ENCODE measurements at regions not wholly inside any gene's neighbourhood (a gene's known extent, or its start where the extent isn't known, plus 50 kb on each side); places are given as distances from the start of the nearest gene placed in this dataset.

- no peak for DNase-seq
These were observed 54.4 kb upstream of the PIK3R1 start for GRCh38 chr5:68161156-68161555.

- no peak for DNase-seq
These were observed 56.2 kb upstream of the PIK3R1 start for GRCh38 chr5:68159224-68159951.

- no peak for DNase-seq
These were observed 59.6 kb upstream of the PIK3R1 start for GRCh38 chr5:68155940-68156339.

GRCh38 chr5:68154119-68154857, 61.3 kb upstream of the PIK3R1 start:
- DNase-seq = no peak

- no peak for DNase-seq
These were observed 63.7 kb upstream of the PIK3R1 start for GRCh38 chr5:68151812-68152211.

- DNase-seq = no peak
These were observed 66.4 kb upstream of the PIK3R1 start for GRCh38 chr5:68149189-68149588.

GRCh38 chr5:68148096-68148495, 67.5 kb upstream of the PIK3R1 start:
- DNase-seq = no peak

- no peak for DNase-seq
These were observed 67.9 kb upstream of the PIK3R1 start for GRCh38 chr5:68147659-68148058.

GRCh38 chr5:68141494-68141893, 74.1 kb upstream of the PIK3R1 start:
- peak in 1 of 2 donors; percentile 49 for DNase-seq

GRCh38 chr5:68140763-68141162, 74.8 kb upstream of the PIK3R1 start:
- DNase-seq = no peak

GRCh38 chr5:68139611-68140441, 75.7 kb upstream of the PIK3R1 start:
- DNase-seq = no peak

GRCh38 chr5:68137511-68138140, 77.9 kb upstream of the PIK3R1 start:
- DNase-seq = no peak

- no peak for DNase-seq
These were observed 80.8 kb upstream of the PIK3R1 start for GRCh38 chr5:68134669-68135313.

- no peak for DNase-seq
These were observed 81.4 kb upstream of the PIK3R1 start for GRCh38 chr5:68134033-68134668.

- no peak for DNase-seq
These were observed 85.3 kb upstream of the PIK3R1 start for GRCh38 chr5:68130253-68130652.

- no peak for DNase-seq
These were observed 86.2 kb upstream of the PIK3R1 start for GRCh38 chr5:68129364-68129763.

GRCh38 chr5:68126886-68127285, 88.7 kb upstream of the PIK3R1 start:
- no peak for DNase-seq

- peak in 1 of 2 donors; percentile 10 for DNase-seq
These were observed 92.9 kb upstream of the PIK3R1 start for GRCh38 chr5:68122439-68123328.

GRCh38 chr5:68116868-68117411, 98.6 kb upstream of the PIK3R1 start:
- DNase-seq = no peak

GRCh38 chr5:68116408-68116807, 99.1 kb upstream of the PIK3R1 start:
- no peak for DNase-seq

GRCh38 chr5:68115584-68115983, 100.0 kb upstream of the PIK3R1 start:
- no peak for DNase-seq

All from CD4-positive, alpha-beta T cell treated with Interleukin-4 for 1 hour (primary cell).